ENCODE measurements at regions not wholly inside any gene's neighbourhood (a gene's known extent, or its start where the extent isn't known, plus 50 kb on each side); places are given as distances from the start of the nearest gene placed in this dataset.
"Not testable (repeated sequence)": the region's sequence is repeated elsewhere in the genome, so short reads cannot be mapped to it uniquely, and the experiment has no call there.

DNA sequence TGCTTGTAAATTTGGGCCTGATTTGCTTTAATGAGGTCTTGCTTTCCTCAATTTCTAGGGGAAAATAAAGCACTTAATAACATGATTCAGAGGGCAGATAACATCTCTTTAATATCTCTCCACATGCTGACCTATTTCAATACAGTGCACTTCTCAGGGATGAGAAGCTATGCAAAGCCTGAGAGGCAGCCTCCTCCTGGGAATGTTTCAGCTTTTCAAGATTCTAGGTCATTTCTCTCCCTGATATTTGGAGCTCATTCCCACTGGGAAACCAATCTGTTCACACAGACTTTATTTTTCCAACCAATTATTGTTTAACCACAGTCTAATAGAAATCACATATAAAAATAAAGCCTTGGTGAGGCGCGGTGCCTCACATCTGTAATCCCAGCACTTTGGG lies 67.0 kb upstream of the LSAMP start:
- TF ChIP-seq, protein P1, sequence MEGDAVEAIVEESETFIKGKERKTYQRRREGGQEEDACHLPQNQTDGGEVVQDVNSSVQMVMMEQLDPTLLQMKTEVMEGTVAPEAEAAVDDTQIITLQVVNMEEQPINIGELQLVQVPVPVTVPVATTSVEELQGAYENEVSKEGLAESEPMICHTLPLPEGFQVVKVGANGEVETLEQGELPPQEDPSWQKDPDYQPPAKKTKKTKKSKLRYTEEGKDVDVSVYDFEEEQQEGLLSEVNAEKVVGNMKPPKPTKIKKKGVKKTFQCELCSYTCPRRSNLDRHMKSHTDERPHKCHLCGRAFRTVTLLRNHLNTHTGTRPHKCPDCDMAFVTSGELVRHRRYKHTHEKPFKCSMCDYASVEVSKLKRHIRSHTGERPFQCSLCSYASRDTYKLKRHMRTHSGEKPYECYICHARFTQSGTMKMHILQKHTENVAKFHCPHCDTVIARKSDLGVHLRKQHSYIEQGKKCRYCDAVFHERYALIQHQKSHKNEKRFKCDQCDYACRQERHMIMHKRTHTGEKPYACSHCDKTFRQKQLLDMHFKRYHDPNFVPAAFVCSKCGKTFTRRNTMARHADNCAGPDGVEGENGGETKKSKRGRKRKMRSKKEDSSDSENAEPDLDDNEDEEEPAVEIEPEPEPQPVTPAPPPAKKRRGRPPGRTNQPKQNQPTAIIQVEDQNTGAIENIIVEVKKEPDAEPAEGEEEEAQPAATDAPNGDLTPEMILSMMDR (IDR thresholded peaks at IDR 0.05; ENCODE audit: low read depth, low read length), result no peak
- DNase-seq (ENCODE audit: extremely low read depth, low read depth), result no peak

DNA sequence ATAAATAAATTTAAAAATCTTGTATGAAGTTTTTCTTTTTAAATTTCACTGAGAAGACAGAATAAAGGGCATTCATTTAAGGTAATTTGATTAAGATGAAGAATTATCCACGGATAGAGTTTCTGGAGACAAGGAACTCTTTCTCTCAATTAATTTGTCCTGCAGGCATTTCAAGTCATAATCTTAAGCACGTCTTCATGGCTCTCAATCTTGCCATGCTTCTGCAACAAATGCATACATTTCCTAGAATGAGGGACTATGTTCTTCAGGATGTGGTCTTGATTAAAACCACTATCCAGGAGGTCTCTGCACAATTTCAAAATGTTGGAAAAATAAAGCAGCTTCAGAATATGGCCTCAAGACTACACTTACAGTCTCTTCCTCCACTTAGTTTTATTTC lies 67.6 kb upstream of the LSAMP start:
- TF ChIP-seq, protein P1 (IDR thresholded peaks at IDR 0.05; ENCODE audit: low read depth, low read length), result no peak
- DNase-seq (ENCODE audit: extremely low read depth, low read depth), result no peak

DNA sequence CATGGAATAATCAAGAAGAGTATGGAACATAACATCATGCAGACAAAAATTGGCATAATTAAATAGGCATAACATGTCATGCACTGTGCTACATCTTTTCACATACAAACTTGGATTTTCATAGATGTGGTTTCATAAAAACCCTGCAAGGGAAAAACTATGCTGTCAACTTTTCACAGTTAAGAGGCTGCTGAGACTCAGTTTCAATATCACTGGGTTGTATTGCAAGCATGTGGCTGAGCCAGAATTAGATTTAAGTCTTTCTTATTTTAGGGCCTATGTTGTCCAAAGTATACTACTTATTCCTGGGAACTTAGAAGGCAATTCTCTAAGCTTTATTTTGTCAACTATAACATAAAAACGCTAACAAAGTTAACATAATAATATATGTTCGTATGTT lies 70.7 kb upstream of the LSAMP start:
- DNase-seq (ENCODE audit: extremely low read depth, low read depth), result no peak
- TF ChIP-seq, protein P1 (IDR thresholded peaks at IDR 0.05; ENCODE audit: low read depth, low read length), result no peak

DNA sequence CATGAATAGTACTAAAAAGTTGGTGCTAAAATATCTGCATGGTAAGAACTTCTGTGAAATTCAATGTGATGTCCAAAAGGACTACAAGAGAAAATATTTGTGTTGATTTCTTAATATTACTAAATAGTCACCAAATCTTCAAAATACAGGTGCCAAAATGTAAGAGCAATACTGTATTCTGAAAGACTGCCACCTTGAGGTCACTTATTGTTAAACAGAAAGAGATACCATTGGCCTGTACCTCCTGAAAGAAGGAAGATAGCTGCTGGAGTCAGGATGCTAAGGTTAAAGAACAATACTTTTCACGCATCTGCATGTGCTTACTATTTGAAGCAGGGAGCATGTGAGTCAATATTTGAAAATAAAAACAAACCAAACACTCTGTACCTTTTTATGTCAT lies 72.0 kb upstream of the LSAMP start:
- DNase-seq (ENCODE audit: extremely low read depth, low read depth), result no peak

DNA sequence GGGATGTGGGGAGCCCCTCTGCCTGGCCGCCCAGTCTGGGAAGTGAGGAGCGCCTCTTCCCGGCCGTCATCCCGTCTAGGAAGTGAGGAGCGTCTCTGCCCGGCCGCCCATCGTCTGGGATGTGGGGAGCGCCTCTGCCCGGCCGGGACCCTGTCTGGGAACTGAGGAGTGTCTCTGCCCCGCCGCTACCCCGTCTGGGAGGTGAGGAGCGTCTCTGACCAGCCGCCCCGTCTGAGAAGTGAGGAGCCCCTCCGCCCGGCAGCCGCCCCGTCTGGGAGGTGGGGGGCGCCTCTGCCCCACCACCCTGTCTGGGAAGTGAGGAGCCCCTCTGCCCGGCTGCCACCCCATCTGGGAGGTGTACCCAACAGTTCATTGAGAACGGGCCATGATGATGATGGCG lies 73.8 kb upstream of the LSAMP start:
- DNase-seq (ENCODE audit: extremely low read depth, low read depth), result not testable (repeated sequence)

More for the DNA sequence above, 72.0 kb upstream of the LSAMP start:
- TF ChIP-seq, protein P1 (IDR thresholded peaks at IDR 0.05; ENCODE audit: low read depth, low read length), result no peak; the same call in 1 of the 2 replicates

DNA sequence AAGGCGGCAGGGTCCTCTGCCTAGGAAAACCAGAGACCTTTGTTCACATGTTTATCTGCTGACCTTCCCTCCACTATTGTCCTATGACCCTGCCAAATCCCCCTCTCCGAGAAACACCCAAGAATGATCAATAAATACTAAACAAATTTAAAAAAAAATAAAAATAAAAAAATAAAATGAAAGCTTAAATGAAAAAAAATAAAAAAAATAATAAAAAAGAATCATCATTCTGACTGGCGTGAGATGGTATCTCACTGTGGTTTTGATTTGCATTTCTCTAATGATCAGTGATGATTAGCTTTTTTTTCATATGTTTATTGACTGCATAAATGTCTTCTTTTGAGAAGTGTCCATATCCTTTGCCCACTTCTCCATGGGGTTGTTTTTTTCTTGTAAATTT lies 74.5 kb upstream of the LSAMP start:
- not testable (repeated sequence) for DNase-seq (ENCODE audit: extremely low read depth, low read depth)

DNA sequence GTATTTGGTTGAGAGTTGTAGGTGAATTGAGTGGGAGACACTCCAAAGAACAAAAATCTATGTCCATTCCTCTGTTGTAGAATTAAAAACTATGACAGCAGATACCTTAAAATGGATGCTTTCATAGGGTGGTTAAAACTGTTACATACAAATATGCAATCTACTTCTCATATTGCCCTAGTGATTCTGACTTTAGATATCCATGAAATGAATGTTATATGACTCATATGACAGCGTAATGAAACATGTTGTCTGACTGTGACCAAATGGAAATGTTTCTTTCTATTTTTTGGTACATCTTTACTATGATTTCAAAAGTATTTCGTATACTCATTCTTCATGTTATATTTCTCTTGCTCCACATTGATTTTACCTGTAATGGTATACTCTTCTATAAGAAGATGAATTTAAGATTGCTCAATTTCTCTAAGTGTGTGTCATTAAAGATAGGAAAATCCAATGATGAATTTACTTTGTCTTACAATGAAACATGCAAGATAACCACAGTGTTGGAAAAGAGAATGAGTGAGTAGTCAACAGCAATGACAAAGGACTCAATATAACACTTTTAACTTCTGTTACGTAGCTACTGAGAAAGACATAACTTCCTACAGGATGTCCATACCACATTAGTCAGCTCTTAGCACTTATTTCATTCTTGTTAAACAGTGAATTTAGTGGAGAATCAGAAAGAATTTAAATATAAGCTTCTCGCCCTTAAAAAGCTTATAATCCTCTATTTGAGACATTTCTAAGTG lies 79.3 kb upstream of the LSAMP start:
- TF ChIP-seq, protein P1 (IDR thresholded peaks at IDR 0.05; ENCODE audit: low read depth, low read length), result no peak
- DNase-seq (ENCODE audit: extremely low read depth, low read depth), result no peak

DNA sequence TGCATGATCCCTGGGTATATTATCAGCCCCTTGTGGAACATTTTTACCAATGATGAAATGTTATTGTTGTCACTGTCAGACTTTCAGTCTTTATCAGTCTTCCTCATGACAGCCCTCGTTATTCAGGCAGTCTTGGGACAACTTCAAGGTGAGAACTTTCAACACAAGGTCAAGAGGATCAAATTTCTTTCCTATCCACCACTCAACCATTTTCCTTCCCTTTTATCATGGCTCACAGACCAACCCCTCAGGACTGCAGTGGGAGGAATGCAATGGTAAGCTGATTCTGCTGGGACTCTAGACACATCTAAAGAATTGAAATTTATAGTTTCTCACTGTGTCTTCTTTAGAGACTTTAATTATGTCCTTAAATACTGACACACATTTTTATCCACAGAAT lies 107.0 kb upstream of the LSAMP start:
- TF ChIP-seq, protein P1 (IDR thresholded peaks at IDR 0.05; ENCODE audit: low read depth, low read length), result no peak
- DNase-seq (ENCODE audit: extremely low read depth, low read depth), result no peak
